ENCODE measurements at regions not wholly inside any gene's neighbourhood (a gene's known extent, or its start where the extent isn't known, plus 50 kb on each side); places are given as distances from the start of the nearest gene placed in this dataset.

DNA sequence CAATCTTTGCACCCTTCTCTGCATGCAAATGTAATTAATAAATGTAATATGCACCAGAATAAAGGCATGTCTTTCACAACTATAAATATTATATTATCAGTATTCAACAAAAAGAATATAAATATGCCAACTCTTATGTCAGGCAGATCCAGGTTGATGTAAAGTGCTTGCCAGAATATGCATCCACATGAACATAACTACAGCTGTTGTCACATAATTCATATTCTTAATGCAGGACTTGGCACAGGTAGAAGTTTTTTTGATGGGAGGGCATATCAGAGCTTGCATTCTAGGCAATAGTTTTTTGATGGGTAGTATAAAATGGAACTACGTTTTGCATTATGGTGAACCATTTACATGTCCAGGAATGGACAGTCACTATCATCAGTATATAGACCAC, 544.3 kb downstream of the ZNF804A start:
- Histone ChIP-seq H3K9me3 (ENCODE audit: insufficient read depth, low read depth, low read length) (no peaks in the 10 kb centered on the region), H4K12ac (ENCODE audit: low read depth, low read length) (no peak overlapping the region), H4K8ac (ENCODE audit: low read depth, low read length) (no peak overlapping the region), H3K14ac (ENCODE audit: low read length) (no peak overlapping the region), H2AK5ac (ENCODE audit: low read length) (no peak overlapping the region), H2BK120ac (ENCODE audit: insufficient read depth, low read length, poor library complexity) (no peak overlapping the region), H3K4ac (ENCODE audit: low read depth, low read length) (no peak overlapping the region), H3K4me1 (ENCODE audit: control insufficient read depth in 1 of 2, insufficient read depth in 2 of 2, low read length in 2 of 2) (no peaks in the 10 kb centered on the region), H3K4me2 (ENCODE audit: low read length) (no peak overlapping the region), H3K79me1 (ENCODE audit: low read length) (no peaks in the 10 kb centered on the region), H2AFZ (ENCODE audit: insufficient read depth, low read length, poor library complexity) (no peak overlapping the region), H3K18ac (ENCODE audit: low read length) (no peak overlapping the region), H3K23ac (ENCODE audit: low read length) (no peak overlapping the region), H3K36me3 (ENCODE audit: control insufficient read depth in 1 of 2, insufficient read depth in 2 of 2, low read length in 2 of 2) (no peaks in the 10 kb centered on the region), H3K79me2 (ENCODE audit: control insufficient read depth, insufficient read depth, low read length, poor library complexity) (no peaks in the 10 kb centered on the region), H3K4me3 (ENCODE audit: low read depth, low read length) (no peak overlapping the region), H4K91ac (ENCODE audit: low read depth, low read length) (no peak overlapping the region), H3K27me3 (ENCODE audit: insufficient read depth, low read length) (no peaks in the 10 kb centered on the region), H2BK12ac (ENCODE audit: low read length) (no peak overlapping the region), H3K9ac (ENCODE audit: low read length) (no peak overlapping the region), H3K27ac (ENCODE audit: low read depth, low read length) (no peak overlapping the region), H2BK5ac (ENCODE audit: low read depth, low read length, poor library complexity) (no peak overlapping the region)
- no CpG with 5 or more reads among the region's 1 CpG for WGBS (ENCODE audit: extremely low coverage, insufficient coverage, insufficient read length)
- no peak for DNase-seq

DNA sequence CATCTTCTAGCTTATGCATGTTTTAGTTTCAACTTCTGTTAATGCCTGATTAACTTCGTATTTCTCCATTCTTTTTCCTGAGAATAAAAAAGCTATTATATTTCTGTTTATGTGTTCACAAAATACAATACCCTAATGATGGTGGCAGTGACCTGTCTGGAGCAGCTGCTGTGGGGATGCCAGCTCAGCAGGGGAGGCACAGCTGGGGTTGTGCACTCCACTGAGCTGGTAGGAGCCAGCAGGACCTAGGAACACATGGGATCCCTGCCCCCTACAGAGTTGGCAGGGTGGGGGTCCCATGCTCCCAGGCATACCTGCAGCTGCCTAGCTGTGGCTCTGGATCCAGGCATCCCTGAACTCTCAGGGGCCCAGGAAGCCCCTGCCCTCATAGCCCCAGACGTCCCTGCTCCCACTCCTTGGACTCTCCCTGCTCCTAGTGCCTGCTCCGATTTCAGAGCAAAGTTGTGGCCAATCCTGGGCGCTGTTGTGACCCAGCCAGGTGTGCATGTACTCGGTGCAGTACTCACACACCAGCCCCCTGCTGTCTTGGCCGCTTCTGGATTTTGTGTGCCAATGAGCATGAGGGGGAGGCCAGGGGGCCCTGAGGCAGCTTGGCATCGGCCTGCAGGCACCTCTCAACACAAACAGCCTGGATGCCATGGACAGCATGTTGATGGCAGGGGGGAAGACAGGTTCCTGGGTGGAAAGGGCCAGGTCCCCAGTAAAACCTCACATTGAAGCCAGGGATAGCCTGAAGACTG, 546.0 kb downstream of the ZNF804A start:
- Histone ChIP-seq H3K79me1 (ENCODE audit: low read length) (no peaks in the 10 kb centered on the region), H2BK120ac (ENCODE audit: insufficient read depth, low read length, poor library complexity) (no peak overlapping the region), H3K4me1 (ENCODE audit: control insufficient read depth in 1 of 2, insufficient read depth in 2 of 2, low read length in 2 of 2) (no peaks in the 10 kb centered on the region), H3K9me3 (ENCODE audit: insufficient read depth, low read depth, low read length) (no peaks in the 10 kb centered on the region), H3K27me3 (ENCODE audit: insufficient read depth, low read length) (no peaks in the 10 kb centered on the region), H3K18ac (ENCODE audit: low read length) (no peak overlapping the region), H2AFZ (ENCODE audit: insufficient read depth, low read length, poor library complexity) (no peak overlapping the region), H3K14ac (ENCODE audit: low read length) (no peak overlapping the region), H4K12ac (ENCODE audit: low read depth, low read length) (no peak overlapping the region), H3K4me2 (ENCODE audit: low read length) (no peak overlapping the region), H3K36me3 (ENCODE audit: control insufficient read depth in 1 of 2, insufficient read depth in 2 of 2, low read length in 2 of 2) (no peaks in the 10 kb centered on the region), H3K79me2 (ENCODE audit: control insufficient read depth, insufficient read depth, low read length, poor library complexity) (no peaks in the 10 kb centered on the region), H4K91ac (ENCODE audit: low read depth, low read length) (no peak overlapping the region), H2AK5ac (ENCODE audit: low read length) (no peak overlapping the region), H3K23ac (ENCODE audit: low read length) (no peak overlapping the region), H4K8ac (ENCODE audit: low read depth, low read length) (no peak overlapping the region), H3K27ac (ENCODE audit: low read depth, low read length) (no peak overlapping the region), H3K9ac (ENCODE audit: low read length) (peak overlapping the region; percentile 44), H2BK12ac (ENCODE audit: low read length) (no peak overlapping the region), H2BK5ac (ENCODE audit: low read depth, low read length, poor library complexity) (no peak overlapping the region), H3K4me3 (ENCODE audit: low read depth, low read length) (no peak overlapping the region), H3K4ac (ENCODE audit: low read depth, low read length) (no peak overlapping the region)
- DNase-seq: no peak
- no CpG with 5 or more reads among the region's 7 CpGs for WGBS (ENCODE audit: extremely low coverage, insufficient coverage, insufficient read length)

DNA sequence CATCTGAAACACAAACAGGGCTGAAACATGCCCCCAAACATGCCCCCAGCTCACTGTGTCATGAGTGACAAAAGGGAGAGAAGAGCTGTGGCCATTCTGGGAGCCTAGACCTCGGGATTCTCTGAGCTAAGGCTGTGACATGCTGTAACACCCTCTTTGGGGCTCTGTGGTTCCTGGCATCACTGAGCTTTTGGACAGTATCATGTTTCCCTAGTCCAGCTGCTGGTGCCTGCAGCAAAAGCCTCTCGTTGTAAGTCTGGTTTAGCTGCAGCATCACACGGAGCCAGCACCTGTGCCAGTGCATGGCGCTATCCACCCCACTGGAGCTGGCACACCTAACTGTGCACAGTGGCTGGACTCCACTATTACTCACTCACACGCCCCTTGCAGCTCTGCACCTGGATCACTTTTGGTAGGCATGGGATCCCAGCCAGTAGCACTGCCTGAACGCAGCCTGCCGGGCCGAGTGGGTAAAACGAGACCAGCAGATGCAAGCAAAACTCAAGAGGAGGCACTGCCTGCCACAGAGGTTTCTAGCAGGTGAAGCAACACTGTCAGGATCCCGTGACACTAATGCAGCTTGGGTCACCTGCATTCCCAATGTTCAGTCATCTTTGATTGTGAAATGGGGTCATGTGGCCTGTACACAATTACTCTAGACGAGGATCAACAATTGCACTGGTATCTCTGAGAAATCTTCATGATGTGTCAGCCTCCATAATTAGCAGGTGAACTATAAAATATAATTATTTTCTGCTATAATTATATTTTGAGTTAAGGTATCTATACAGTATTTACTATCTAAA, 547.2 kb downstream of the ZNF804A start:
- H3K18ac ChIP-seq (ENCODE audit: low read length): no peak overlapping the region
- H2AK5ac ChIP-seq (ENCODE audit: low read length): no peak overlapping the region
- H3K4me3 ChIP-seq (ENCODE audit: low read depth, low read length): no peak overlapping the region
- H3K27ac ChIP-seq (ENCODE audit: low read depth, low read length): no peak overlapping the region
- no peak overlapping the region for H3K14ac ChIP-seq (ENCODE audit: low read length)
- no peak overlapping the region for H4K91ac ChIP-seq (ENCODE audit: low read depth, low read length)
- H2AFZ ChIP-seq (ENCODE audit: insufficient read depth, low read length, poor library complexity): no peak overlapping the region
- no peak overlapping the region for H2BK5ac ChIP-seq (ENCODE audit: low read depth, low read length, poor library complexity)
- no peak overlapping the region for H4K8ac ChIP-seq (ENCODE audit: low read depth, low read length)
- no peaks in the 10 kb centered on the region for H3K79me1 ChIP-seq (ENCODE audit: low read length)
- DNase-seq: peak; percentile 27 to 54
- no peak overlapping the region for H4K12ac ChIP-seq (ENCODE audit: low read depth, low read length)
- H3K23ac ChIP-seq (ENCODE audit: low read length): no peak overlapping the region
- no peak overlapping the region for H3K4ac ChIP-seq (ENCODE audit: low read depth, low read length)
- no peak overlapping the region for H3K4me2 ChIP-seq (ENCODE audit: low read length)
- no peak overlapping the region for H2BK12ac ChIP-seq (ENCODE audit: low read length)
- H3K27me3 ChIP-seq (ENCODE audit: insufficient read depth, low read length): no peaks in the 10 kb centered on the region
- WGBS (ENCODE audit: extremely low coverage, insufficient coverage, insufficient read length): no CpG with 5 or more reads among the region's 11 CpGs
- H2BK120ac ChIP-seq (ENCODE audit: insufficient read depth, low read length, poor library complexity): no peak overlapping the region
- no peaks in the 10 kb centered on the region for H3K4me1 ChIP-seq (ENCODE audit: control insufficient read depth in 1 of 2, insufficient read depth in 2 of 2, low read length in 2 of 2)
- H3K9ac ChIP-seq (ENCODE audit: low read length): no peak overlapping the region
- H3K79me2 ChIP-seq (ENCODE audit: control insufficient read depth, insufficient read depth, low read length, poor library complexity): no peaks in the 10 kb centered on the region
- H3K9me3 ChIP-seq (ENCODE audit: insufficient read depth, low read depth, low read length): no peaks in the 10 kb centered on the region
- H3K36me3 ChIP-seq (ENCODE audit: control insufficient read depth in 1 of 2, insufficient read depth in 2 of 2, low read length in 2 of 2): no peaks in the 10 kb centered on the region

DNA sequence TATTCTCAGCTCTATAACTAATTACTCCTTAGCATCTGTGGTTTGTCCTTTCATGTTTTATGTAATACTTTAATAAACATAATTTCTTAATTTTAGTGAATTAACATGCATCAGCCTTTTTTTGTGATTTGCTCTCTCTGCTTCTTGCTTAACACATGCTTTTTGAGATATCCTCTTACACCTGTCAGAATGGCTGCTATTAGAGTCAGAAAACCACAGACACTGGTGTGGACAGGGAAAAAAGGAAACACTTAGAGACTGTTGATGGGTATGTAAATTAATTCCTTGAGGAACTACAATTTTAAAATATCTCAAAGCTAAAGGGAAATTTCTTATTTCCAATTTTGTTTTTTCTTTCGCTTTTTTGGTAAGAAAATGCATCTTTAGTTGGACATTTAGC, 549.0 kb downstream of the ZNF804A start:
- no peaks in the 10 kb centered on the region for H3K9me3 ChIP-seq (ENCODE audit: insufficient read depth, low read depth, low read length)
- H2AK5ac ChIP-seq (ENCODE audit: low read length): no peak overlapping the region
- no peaks in the 10 kb centered on the region for H3K4me1 ChIP-seq (ENCODE audit: control insufficient read depth in 1 of 2, insufficient read depth in 2 of 2, low read length in 2 of 2)
- H3K79me2 ChIP-seq (ENCODE audit: control insufficient read depth, insufficient read depth, low read length, poor library complexity): no peaks in the 10 kb centered on the region
- no peak overlapping the region for H3K23ac ChIP-seq (ENCODE audit: low read length)
- no peak overlapping the region for H4K91ac ChIP-seq (ENCODE audit: low read depth, low read length)
- H3K27ac ChIP-seq (ENCODE audit: low read depth, low read length): no peak overlapping the region
- H2BK120ac ChIP-seq (ENCODE audit: insufficient read depth, low read length, poor library complexity): no peak overlapping the region
- no peak overlapping the region for H2BK5ac ChIP-seq (ENCODE audit: low read depth, low read length, poor library complexity)
- no peak overlapping the region for H2BK12ac ChIP-seq (ENCODE audit: low read length)
- no peak overlapping the region for H3K4me2 ChIP-seq (ENCODE audit: low read length)
- H3K27me3 ChIP-seq (ENCODE audit: insufficient read depth, low read length): no peaks in the 10 kb centered on the region
- H3K4ac ChIP-seq (ENCODE audit: low read depth, low read length): no peak overlapping the region
- no peak overlapping the region for H3K4me3 ChIP-seq (ENCODE audit: low read depth, low read length)
- no peak overlapping the region for H3K14ac ChIP-seq (ENCODE audit: low read length)
- H3K36me3 ChIP-seq (ENCODE audit: control insufficient read depth in 1 of 2, insufficient read depth in 2 of 2, low read length in 2 of 2): no peaks in the 10 kb centered on the region
- no peak overlapping the region for H2AFZ ChIP-seq (ENCODE audit: insufficient read depth, low read length, poor library complexity)
- WGBS (ENCODE audit: extremely low coverage, insufficient coverage, insufficient read length): no CpG with 5 or more reads among the region's 1 CpG
- H4K12ac ChIP-seq (ENCODE audit: low read depth, low read length): no peak overlapping the region
- DNase-seq: no peak
- H3K18ac ChIP-seq (ENCODE audit: low read length): no peak overlapping the region
- H4K8ac ChIP-seq (ENCODE audit: low read depth, low read length): no peak overlapping the region
- H3K9ac ChIP-seq (ENCODE audit: low read length): no peak overlapping the region
- H3K79me1 ChIP-seq (ENCODE audit: low read length): no peaks in the 10 kb centered on the region

All from trophoblast cell (in vitro differentiated cells and primary cell).